ENCODE measurements at regions not wholly inside any gene's neighbourhood (a gene's known extent, or its start where the extent isn't known, plus 50 kb on each side); places are given as distances from the start of the nearest gene placed in this dataset.

DNA sequence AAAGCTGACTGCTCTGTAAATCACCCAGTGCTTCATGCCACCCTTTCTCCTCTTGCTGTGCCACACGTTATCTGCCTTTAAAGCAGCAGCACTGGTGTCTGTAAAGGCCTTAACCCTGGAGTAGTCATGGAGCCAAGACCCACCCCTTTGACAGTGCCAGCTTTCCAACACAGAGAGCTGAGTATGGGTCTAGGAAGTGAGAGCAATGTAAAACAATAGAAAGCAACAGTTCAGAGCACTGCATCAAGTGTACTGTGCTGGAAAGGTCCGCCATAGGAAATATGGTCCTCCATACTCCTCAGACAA, 139.5 kb downstream of the DAD1 start:
- TF ChIP-seq CTCF (IDR thresholded peaks at IDR 0.05) (no peak), POLR2A (IDR thresholded peaks at IDR 0.05) (no peak)
